ENCODE measurements at regions not wholly inside any gene's neighbourhood (a gene's known extent, or its start where the extent isn't known, plus 50 kb on each side); places are given as distances from the start of the nearest gene placed in this dataset.

DNA sequence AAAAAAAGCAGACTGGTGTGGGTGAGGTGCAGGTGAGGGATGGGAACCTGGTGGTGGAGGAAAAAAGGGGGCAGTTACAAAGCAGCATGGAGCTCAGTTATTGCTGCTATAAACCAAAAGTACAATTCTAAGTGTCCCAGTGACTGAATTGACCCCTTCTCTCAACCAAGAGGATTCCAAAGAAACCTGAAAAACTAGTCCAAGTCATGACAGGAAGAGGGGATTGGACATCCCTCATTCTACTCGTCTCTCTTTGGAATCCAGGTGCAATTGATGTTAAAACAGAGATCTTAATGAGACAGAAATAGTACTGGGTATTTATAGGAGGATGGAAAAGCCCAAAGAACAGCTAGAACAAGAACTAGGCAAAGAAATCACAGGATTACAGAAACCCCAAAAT lies 322.3 kb upstream of the IGFBP3 start (continued):
- no peak for TF ChIP-seq ZNF274 (IDR thresholded peaks at IDR 0.05; ENCODE audit: borderline replicate concordance, extremely low read depth, low read length)
- TF ChIP-seq CBX8 (IDR thresholded peaks at IDR 0.05; ENCODE audit: borderline replicate concordance, low read depth, low read length): no peak
- TF ChIP-seq GTF2F1 (IDR thresholded peaks at IDR 0.05; ENCODE audit: borderline replicate concordance, low read depth, low read length): no peak

All from H1 (cell line).